Right lobe of liver (tissue), 4 donors: ENCODE measurements at regions not wholly inside any gene's neighbourhood (a gene's known extent, or its start where the extent isn't known, plus 50 kb on each side); places are given as distances from the start of the nearest gene placed in this dataset.

Experiments used
- POLR2A ChIP-seq: fragments of 450-650 bp; IDR thresholded peaks from one replicate; pipeline ENCODE4 v1.6.1; 2017; ENCODE audit warnings: antibody characterized with exemption, mild to moderate bottlenecking
- TF ChIP-seq, protein P1 (sequence below), 4 donors: fragments of 200-600 bp in 3 of 4; fragments of 450-650 bp in 1 of 4; IDR thresholded peaks; one replicate each; pipeline versions ENCODE4 v1.5.1 to v1.8.0; 2016 to 2022; ENCODE audit warnings: antibody characterized with exemption in 4 of 4, mild to moderate bottlenecking in 2 of 4
- donor health status: DM: no; HTN: no; CAD: no.
- donor health status: DM: no; HTN: no; CAD: no.
- donor health status: DM: no; HTN: yes; CAD: no.

DNA sequence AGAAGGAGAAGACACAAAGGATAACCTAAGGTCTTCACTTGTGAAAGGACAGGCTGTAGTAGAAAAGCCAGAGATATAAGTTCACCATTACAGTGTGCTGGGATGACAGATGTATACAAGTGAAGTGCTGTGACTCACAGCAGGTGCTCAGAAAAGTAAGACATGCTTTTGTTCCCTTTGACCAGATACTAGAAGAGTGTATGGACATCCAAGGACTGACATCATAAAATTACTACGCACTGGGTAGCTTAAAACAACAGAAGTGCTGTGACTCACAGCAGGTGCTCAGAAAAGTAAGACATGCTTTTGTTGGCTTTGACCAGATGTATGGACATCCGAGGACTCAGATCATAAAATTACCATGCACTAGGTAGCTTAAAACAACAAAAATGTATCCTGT lies 61.6 kb upstream of the BTC start:
- no peak for TF ChIP-seq POLR2A
- TF ChIP-seq, protein P1, sequence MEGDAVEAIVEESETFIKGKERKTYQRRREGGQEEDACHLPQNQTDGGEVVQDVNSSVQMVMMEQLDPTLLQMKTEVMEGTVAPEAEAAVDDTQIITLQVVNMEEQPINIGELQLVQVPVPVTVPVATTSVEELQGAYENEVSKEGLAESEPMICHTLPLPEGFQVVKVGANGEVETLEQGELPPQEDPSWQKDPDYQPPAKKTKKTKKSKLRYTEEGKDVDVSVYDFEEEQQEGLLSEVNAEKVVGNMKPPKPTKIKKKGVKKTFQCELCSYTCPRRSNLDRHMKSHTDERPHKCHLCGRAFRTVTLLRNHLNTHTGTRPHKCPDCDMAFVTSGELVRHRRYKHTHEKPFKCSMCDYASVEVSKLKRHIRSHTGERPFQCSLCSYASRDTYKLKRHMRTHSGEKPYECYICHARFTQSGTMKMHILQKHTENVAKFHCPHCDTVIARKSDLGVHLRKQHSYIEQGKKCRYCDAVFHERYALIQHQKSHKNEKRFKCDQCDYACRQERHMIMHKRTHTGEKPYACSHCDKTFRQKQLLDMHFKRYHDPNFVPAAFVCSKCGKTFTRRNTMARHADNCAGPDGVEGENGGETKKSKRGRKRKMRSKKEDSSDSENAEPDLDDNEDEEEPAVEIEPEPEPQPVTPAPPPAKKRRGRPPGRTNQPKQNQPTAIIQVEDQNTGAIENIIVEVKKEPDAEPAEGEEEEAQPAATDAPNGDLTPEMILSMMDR (IDR thresholded peaks at IDR 0.05) = no peak
